OCI-M1 (cell line): ENCODE measurements at regions not wholly inside any gene's neighbourhood (a gene's known extent, or its start where the extent isn't known, plus 50 kb on each side); places are given as distances from the start of the nearest gene placed in this dataset.
A peak's percentile ranks its signal among the peaks of the same experiment; 100 is the strongest.

Experiments used
- DNase-seq: peaks from one replicate; lab custom pipeline; 2025; lab: John Stamatoyannopoulos, UW

GRCh38 chr13:104426435-104426834 is 1360.2 kb upstream of the SLC10A2 start:
- no peak for DNase-seq

- no peak for DNase-seq
Observed at GRCh38 chr13:104422668-104423067, 1356.5 kb upstream of the SLC10A2 start.

GRCh38 chr13:104416973-104417372 is 1350.8 kb upstream of the SLC10A2 start:
- no peak for DNase-seq

GRCh38 chr13:104414771-104415170 is 1348.6 kb upstream of the SLC10A2 start:
- DNase-seq, result peak; percentile 59

GRCh38 chr13:104414181-104414580 is 1348.0 kb upstream of the SLC10A2 start:
- DNase-seq, result no peak

- DNase-seq, result no peak
Observed at GRCh38 chr13:104411141-104411765, 1345.0 kb upstream of the SLC10A2 start.

GRCh38 chr13:104408733-104409132 is 1342.5 kb upstream of the SLC10A2 start:
- DNase-seq, result no peak

GRCh38 chr13:104404325-104404724 is 1338.1 kb upstream of the SLC10A2 start:
- DNase-seq, result no peak

GRCh38 chr13:104389691-104390090 is 1323.5 kb upstream of the SLC10A2 start:
- no peak for DNase-seq

- no peak for DNase-seq
Observed at GRCh38 chr13:104387510-104387909, 1321.3 kb upstream of the SLC10A2 start.

- DNase-seq, result no peak
Observed at GRCh38 chr13:104385404-104385803, 1319.2 kb upstream of the SLC10A2 start.

GRCh38 chr13:104382951-104383350 is 1316.7 kb upstream of the SLC10A2 start:
- DNase-seq, result no peak

GRCh38 chr13:104376588-104376987 is 1310.4 kb upstream of the SLC10A2 start:
- DNase-seq, result no peak

GRCh38 chr13:104375614-104376013 is 1309.4 kb upstream of the SLC10A2 start:
- no peak for DNase-seq

GRCh38 chr13:104372095-104372655 is 1306.0 kb upstream of the SLC10A2 start:
- DNase-seq, result no peak

- DNase-seq, result no peak
Observed at GRCh38 chr13:104365430-104365829, 1299.2 kb upstream of the SLC10A2 start.

- DNase-seq, result no peak
Observed at GRCh38 chr13:104357672-104358354, 1291.6 kb upstream of the SLC10A2 start.

- DNase-seq, result no peak
Observed at GRCh38 chr13:104357174-104357573, 1291.0 kb upstream of the SLC10A2 start.

GRCh38 chr13:104355041-104355670 is 1288.9 kb upstream of the SLC10A2 start:
- no peak for DNase-seq

GRCh38 chr13:104327211-104327610 is 1261.0 kb upstream of the SLC10A2 start:
- no peak for DNase-seq

- no peak for DNase-seq
Observed at GRCh38 chr13:104326523-104326922, 1260.3 kb upstream of the SLC10A2 start.

- no peak for DNase-seq
Observed at GRCh38 chr13:104321756-104322155, 1255.5 kb upstream of the SLC10A2 start.

GRCh38 chr13:104320446-104320845 is 1254.2 kb upstream of the SLC10A2 start:
- no peak for DNase-seq
